UCSD-AML1 (cell line): ENCODE measurements at regions not wholly inside any gene's neighbourhood (a gene's known extent, or its start where the extent isn't known, plus 50 kb on each side); places are given as distances from the start of the nearest gene placed in this dataset.
A peak's percentile ranks its signal among the peaks of the same experiment; 100 is the strongest.

ENCODE experiments used
- DNase-seq: peaks from one replicate; lab custom pipeline; 2025; ENCODE audit not compliant: unreplicated experiment; lab: John Stamatoyannopoulos, UW

- DNase-seq: no peak
These were observed 59.7 kb downstream of the GPX5 start for GRCh38 chr6:28585335-28585734.

DNA sequence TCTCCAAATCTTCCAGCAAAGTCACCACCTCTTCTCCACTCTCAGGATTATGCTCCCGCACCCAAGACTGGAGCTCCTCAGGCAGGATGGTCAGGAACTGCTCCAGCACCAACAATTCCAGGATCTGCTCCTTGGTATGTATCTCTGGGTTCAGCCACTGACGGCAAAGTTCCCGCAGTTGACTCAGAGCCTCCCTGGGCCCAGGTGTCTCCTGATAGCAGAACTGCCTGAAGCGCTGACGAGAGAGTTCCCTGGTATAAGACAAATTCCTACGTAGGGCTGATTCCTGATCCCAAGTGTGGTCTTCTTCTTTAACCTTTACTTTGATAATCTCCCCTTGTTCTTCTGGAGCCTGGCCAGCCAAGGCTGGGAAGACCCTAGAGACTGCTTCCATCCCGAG lies 60.6 kb downstream of the GPX5 start:
- DNase-seq: no peak

GRCh38 chr6:28586962-28587745 lies 61.5 kb downstream of the GPX5 start:
- DNase-seq: no peak

GRCh38 chr6:28587746-28588075 lies 62.0 kb downstream of the GPX5 start:
- DNase-seq: no peak

DNA sequence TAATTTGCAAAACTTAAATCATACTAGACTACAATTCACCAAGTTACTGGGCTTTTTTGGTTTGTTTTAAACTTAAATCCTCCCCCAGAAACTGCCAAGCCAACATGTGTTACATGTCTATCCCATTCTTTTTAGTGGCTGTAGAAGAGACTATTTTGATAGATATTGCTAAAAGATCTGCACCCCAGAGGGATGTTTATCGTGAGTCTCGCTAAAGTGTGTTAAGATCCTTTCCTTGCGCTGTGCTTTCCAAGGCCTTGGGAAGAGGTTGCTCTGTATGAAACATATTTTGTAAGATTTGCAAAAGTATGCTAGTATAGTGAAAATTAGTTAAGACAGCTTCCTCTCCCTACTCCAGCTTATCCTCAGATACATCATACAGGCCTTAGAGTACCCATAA lies 63.0 kb downstream of the GPX5 start:
- no peak for DNase-seq

- peak; percentile 49 for DNase-seq
These were observed 63.7 kb downstream of the GPX5 start for GRCh38 chr6:28589234-28589956.

GRCh38 chr6:28589957-28590349 lies 64.3 kb downstream of the GPX5 start:
- DNase-seq: no peak

- peak; percentile 30 for DNase-seq
These were observed 71.6 kb downstream of the GPX5 start for GRCh38 chr6:28597217-28597835.

GRCh38 chr6:28597924-28598722 lies 72.4 kb downstream of the GPX5 start:
- DNase-seq: no peak

DNA sequence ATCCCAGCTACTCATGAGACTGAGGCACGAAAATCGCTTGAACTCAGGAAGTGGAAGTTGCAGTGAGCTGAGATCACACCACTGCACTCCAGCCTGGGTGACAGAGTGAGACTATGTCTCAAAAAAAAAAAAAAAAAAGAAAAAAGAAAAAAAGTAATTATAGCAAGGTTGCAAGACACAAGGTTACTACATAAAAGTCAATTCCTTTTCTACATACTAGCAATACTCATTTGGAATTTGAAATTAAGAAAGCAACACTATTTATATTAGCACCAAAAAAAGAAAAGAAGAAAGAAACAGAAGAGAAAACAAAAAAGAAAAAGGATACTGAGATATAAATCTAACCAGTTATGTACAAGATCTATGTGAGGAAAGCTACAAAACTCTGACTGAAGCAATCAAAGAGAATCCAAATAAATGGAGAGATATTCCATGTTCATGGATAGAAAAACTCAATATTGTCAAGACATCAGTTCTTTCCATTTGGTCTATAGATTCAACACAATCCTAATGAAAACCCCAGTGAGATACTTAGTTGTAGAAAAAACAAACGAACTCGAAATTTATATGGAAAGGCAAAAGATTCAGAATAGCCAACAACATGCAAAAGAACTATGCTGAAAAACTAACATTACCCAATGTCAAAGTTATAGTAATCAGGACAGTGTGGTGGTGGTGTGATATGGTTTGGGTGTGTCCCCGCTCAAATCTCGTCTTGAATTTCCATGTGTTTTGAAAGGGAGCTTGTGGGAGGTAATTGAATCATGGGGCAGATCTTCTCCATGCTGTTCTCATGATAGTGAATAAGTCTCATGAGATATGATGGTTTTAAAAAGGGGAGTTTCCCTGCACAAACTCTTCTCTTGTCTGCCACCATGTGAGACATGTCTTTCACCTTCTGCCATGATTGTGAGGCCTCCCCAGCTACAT lies 73.3 kb downstream of the GPX5 start:
- DNase-seq: no peak

- DNase-seq: no peak
These were observed 74.6 kb downstream of the GPX5 start for GRCh38 chr6:28600245-28600644.

DNA sequence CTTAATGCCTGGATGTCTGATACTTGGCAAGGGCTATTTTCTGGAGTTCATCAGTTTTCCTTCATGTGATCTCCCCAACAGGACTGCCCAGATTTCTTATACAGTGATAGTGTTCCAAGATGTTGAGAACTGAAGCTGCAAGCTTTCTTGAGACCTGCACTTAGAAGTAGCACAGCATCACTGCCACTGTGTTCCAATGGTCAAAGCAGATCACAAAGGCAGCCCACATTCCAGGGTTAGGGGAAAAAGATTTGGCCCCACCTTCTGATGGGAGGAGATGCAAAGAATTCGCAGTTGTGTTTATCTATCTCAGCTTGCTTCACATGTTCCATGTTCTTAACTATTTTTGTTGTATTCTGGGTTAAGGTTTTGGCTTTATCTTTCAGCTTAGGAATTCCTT lies 78.2 kb downstream of the GPX5 start:
- no peak for DNase-seq

GRCh38 chr6:28606424-28607391 lies 81.0 kb downstream of the GPX5 start:
- peak; percentile 56 for DNase-seq

GRCh38 chr6:28607990-28608389 lies 82.3 kb downstream of the GPX5 start:
- DNase-seq: no peak

- no peak for DNase-seq
These were observed 84.0 kb downstream of the GPX5 start for GRCh38 chr6:28609672-28610071.

- no peak for DNase-seq
These were observed 89.9 kb downstream of the GPX5 start for GRCh38 chr6:28615616-28615954.

- no peak for DNase-seq
These were observed 90.5 kb downstream of the GPX5 start for GRCh38 chr6:28615955-28616747.

DNA sequence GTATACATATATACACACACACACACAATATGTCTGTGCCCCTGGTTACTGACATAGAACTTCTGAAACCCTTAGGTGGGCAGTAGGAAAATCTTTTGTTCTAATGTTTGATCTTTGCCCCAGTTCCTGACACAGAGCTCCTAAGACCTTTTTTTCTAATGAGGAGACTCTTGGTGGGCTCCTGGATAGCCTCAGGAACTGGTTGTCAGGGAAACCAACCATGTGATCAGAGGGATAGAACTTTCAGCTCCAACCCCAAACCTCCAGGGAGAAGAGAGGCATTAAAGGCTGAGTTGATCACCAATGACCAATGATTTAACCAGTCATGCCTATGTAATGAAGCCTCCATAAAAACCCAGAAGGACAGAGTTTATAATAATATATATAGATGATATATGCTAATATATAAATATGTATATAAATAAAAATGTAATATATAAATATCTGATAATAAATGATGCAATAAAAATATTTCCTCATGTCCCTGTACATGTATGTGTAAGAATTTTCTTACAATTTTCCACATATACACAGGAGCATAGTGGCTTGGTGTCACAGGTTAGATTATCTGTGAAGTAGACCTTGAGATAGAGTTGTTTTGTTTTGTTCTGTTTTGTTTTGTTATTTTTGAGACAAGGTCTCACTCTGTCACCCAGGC lies 93.3 kb downstream of the GPX5 start:
- DNase-seq: no peak
